ENCODE measurements at regions not wholly inside any gene's neighbourhood (a gene's known extent, or its start where the extent isn't known, plus 50 kb on each side); places are given as distances from the start of the nearest gene placed in this dataset.
"Not testable (repeated sequence)": the region's sequence is repeated elsewhere in the genome, so short reads cannot be mapped to it uniquely, and the experiment has no call there.

GRCh38 chr13:79847882-79848592 lies 367.1 kb downstream of the NDFIP2 start:
- ATAC-seq (no peak), DNase-seq (no peak)
- H3K4me1 ChIP-seq: no peaks in the 10 kb centered on the region
- no peaks in the 10 kb centered on the region for H3K9me3 ChIP-seq
- TF ChIP-seq CTCF (IDR thresholded peaks at IDR 0.05): no peak
- no peak for TF ChIP-seq POLR2A (IDR thresholded peaks at IDR 0.05)
- intact Hi-C loops (cut with DNase I): no loop called here
- 55 to 61% methylated on average over 5 of the region's 5 CpGs for WGBS, 2 donors
- H3K27me3 ChIP-seq: no peaks in the 10 kb centered on the region
- no peak overlapping the region for H3K27ac ChIP-seq
- no peak overlapping the region for H3K4me3 ChIP-seq
- no peaks in the 10 kb centered on the region for H3K36me3 ChIP-seq (replicated peaks in 1 of 2; ENCODE audit: insufficient read depth in 1 of 2, low read depth in 2 of 2)

GRCh38 chr13:79846386-79846785 lies 365.4 kb downstream of the NDFIP2 start:
- peak; percentile 6 to 19 (median 12) for DNase-seq
- H3K36me3 ChIP-seq (replicated peaks in 1 of 2; ENCODE audit: insufficient read depth in 1 of 2, low read depth in 2 of 2): no peaks in the 10 kb centered on the region
- intact Hi-C loops (cut with DNase I): no loop called here

GRCh38 chr13:79837741-79838450 lies 356.9 kb downstream of the NDFIP2 start:
- ATAC-seq (no peak), DNase-seq (no peak)
- no peaks in the 10 kb centered on the region for H3K4me1 ChIP-seq
- no peak for TF ChIP-seq POLR2A (IDR thresholded peaks at IDR 0.05)
- TF ChIP-seq CTCF (IDR thresholded peaks at IDR 0.05): no peak
- intact Hi-C loops (cut with DNase I): no loop called here
- no peaks in the 10 kb centered on the region for H3K9me3 ChIP-seq
- H3K4me3 ChIP-seq: no peak overlapping the region
- H3K27ac ChIP-seq: no peak overlapping the region
- H3K27me3 ChIP-seq: no peaks in the 10 kb centered on the region
- WGBS, 2 donors: 62 to 71% methylated on average over 3 of the region's 3 CpGs
- H3K36me3 ChIP-seq (replicated peaks in 1 of 2; ENCODE audit: insufficient read depth in 1 of 2, low read depth in 2 of 2): no peaks in the 10 kb centered on the region

More at GRCh38 chr13:79846386-79846785, 365.4 kb downstream of the NDFIP2 start:
- no peaks in the 10 kb centered on the region for H3K27me3 ChIP-seq
- ATAC-seq: no peak
- 76 to 79% methylated on average over 4 of the region's 4 CpGs for WGBS, 2 donors
- H3K4me1 ChIP-seq: no peaks in the 10 kb centered on the region
- no peak overlapping the region for H3K4me3 ChIP-seq
- no peak overlapping the region for H3K27ac ChIP-seq
- H3K9me3 ChIP-seq: no peaks in the 10 kb centered on the region
- TF ChIP-seq POLR2A (IDR thresholded peaks at IDR 0.05): no peak
- TF ChIP-seq CTCF (IDR thresholded peaks at IDR 0.05): no peak

GRCh38 chr13:79836121-79836520 lies 355.2 kb downstream of the NDFIP2 start:
- H3K4me1 ChIP-seq; H3K4me3 ChIP-seq; DNase-seq; H3K36me3 ChIP-seq (replicated peaks in 1 of 2; ENCODE audit: insufficient read depth in 1 of 2, low read depth in 2 of 2); H3K9me3 ChIP-seq; H3K27me3 ChIP-seq; H3K27ac ChIP-seq; ATAC-seq; intact Hi-C loops (cut with DNase I): not testable (repeated sequence)
- 75 to 82% methylated on average over 2 of the region's 2 CpGs for WGBS, 2 donors

GRCh38 chr13:79834876-79835275 lies 353.9 kb downstream of the NDFIP2 start:
- 46 to 53% methylated on average over 2 of the region's 2 CpGs for WGBS, 2 donors
- TF ChIP-seq CTCF (IDR thresholded peaks at IDR 0.05) (no peak), POLR2A (IDR thresholded peaks at IDR 0.05) (no peak)
- no peak overlapping the region for H3K27ac ChIP-seq

More at GRCh38 chr13:79834876-79835275, 353.9 kb downstream of the NDFIP2 start:
- Histone ChIP-seq H3K4me1 (no peaks in the 10 kb centered on the region), H3K27me3 (no peaks in the 10 kb centered on the region), H3K9me3 (no peaks in the 10 kb centered on the region), H3K4me3 (no peak overlapping the region), H3K36me3 (replicated peaks in 1 of 2; ENCODE audit: insufficient read depth in 1 of 2, low read depth in 2 of 2) (no peaks in the 10 kb centered on the region)
- ATAC-seq (no peak), DNase-seq (no peak)
- intact Hi-C loops (cut with DNase I): no loop called here
